ENCODE measurements at regions not wholly inside any gene's neighbourhood (a gene's known extent, or its start where the extent isn't known, plus 50 kb on each side); places are given as distances from the start of the nearest gene placed in this dataset.

DNA sequence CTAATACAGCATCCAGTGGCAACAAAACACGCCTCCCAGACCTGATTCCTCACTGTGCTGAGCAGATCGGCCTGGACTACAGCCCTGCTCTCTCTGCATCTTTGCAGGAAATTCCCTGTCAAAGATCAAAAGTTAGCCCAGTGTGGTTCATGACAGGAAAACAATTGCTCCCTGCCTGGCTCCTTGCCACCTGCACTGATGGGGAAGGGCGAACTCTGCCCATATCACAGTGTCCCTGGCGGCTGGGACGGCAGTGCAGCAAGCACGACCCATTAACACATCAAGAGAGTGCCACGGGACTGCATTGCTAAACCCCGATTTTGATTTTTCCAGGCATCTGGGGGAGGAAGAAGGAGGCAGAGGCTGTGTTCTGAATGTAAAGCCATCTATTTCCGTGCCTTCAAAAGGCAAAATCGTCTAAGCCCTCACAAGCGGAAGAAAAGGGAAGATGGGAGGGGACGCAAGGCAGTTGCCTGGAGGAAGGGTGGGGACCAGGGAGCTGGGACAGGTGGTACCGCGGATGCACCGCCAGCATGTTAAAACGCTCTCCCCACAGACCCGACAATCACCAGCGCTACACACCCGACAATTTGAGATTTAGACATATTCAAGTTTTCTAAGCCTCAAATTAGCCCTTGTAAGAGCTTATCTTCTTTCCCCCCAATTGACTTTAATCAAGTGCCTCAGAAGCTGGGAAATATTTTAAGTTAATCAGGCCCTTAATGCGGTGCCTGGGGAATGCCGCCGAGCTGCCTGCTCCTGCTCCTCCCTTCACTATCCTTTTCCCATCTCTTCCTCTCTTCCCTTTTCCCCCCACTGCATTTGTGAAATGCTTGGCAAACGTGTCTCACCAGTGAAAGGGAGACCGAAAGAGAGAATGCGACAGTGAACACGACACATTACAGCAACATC, 238.8 kb upstream of the CDH5 start:
- no peak for TF ChIP-seq SRF (IDR thresholded peaks at IDR 0.05; ENCODE audit: low read depth)
- TF ChIP-seq, protein P1, sequence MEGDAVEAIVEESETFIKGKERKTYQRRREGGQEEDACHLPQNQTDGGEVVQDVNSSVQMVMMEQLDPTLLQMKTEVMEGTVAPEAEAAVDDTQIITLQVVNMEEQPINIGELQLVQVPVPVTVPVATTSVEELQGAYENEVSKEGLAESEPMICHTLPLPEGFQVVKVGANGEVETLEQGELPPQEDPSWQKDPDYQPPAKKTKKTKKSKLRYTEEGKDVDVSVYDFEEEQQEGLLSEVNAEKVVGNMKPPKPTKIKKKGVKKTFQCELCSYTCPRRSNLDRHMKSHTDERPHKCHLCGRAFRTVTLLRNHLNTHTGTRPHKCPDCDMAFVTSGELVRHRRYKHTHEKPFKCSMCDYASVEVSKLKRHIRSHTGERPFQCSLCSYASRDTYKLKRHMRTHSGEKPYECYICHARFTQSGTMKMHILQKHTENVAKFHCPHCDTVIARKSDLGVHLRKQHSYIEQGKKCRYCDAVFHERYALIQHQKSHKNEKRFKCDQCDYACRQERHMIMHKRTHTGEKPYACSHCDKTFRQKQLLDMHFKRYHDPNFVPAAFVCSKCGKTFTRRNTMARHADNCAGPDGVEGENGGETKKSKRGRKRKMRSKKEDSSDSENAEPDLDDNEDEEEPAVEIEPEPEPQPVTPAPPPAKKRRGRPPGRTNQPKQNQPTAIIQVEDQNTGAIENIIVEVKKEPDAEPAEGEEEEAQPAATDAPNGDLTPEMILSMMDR (IDR thresholded peaks at IDR 0.05 in 2 of 3, conservative IDR thresholded peaks at IDR 0.05 in 1 of 3; ENCODE audit: borderline replicate concordance in 1 of 3, insufficient read depth in 1 of 3, low read depth in 2 of 3, low read length in 2 of 3), result no peak
- TF ChIP-seq JUND (IDR thresholded peaks at IDR 0.05), result no peak
- no peak for TF ChIP-seq CEBPB (IDR thresholded peaks at IDR 0.05; ENCODE audit: low read depth)
- TF ChIP-seq SIN3A (IDR thresholded peaks at IDR 0.05; ENCODE audit: low read depth), result no peak
- TF ChIP-seq EZH2phosphoT487 (IDR thresholded peaks at IDR 0.05; ENCODE audit: borderline replicate concordance), result no peak
- TF ChIP-seq ZFX (IDR thresholded peaks at IDR 0.05), result no peak
